Transverse colon (tissue), 3 donors: ENCODE measurements at regions not wholly inside any gene's neighbourhood (a gene's known extent, or its start where the extent isn't known, plus 50 kb on each side); places are given as distances from the start of the nearest gene placed in this dataset.

Experiments used
- CTCF ChIP-seq, 5 experiments: fragments of 200-600 bp in 3 of 5; fragments of 450-650 bp in 2 of 5; sonication (generic) in 3 of 5; IDR thresholded peaks; 1 replicate in 2 of 5; 2 replicates in 3 of 5; pipeline ENCODE4 v1.5.1; 2016 to 2017; ENCODE audit warnings: antibody characterized with exemption in 5 of 5, inconsistent platforms in 3 of 5, mild to moderate bottlenecking in 2 of 5, moderate library complexity in 1 of 5
- POLR2A ChIP-seq: fragments of 450-650 bp; IDR thresholded peaks from one replicate; pipeline ENCODE4 v1.6.1; 2016; ENCODE audit warnings: antibody characterized with exemption, mild to moderate bottlenecking, moderate library complexity

DNA sequence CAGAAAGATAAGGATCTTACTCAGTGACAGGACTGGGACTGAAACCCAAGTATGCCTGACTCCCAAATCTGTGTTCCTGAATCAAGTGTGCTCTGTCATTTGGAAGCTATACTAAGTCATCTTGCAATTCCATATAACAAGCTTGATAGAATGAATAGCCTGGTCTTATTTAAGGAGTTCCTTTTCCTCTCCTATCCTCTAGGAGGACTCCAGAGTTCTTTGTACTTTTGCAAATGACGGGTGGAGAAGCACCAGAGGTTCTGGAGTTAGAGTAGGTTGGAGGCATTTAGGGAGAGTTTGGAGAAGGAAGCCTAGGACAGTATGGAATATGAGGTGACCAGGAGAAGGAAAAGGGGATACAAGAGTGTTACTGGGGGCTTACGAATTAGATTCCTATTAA lies 92.9 kb upstream of the RCN1 start:
- TF ChIP-seq CTCF (IDR thresholded peaks at IDR 0.05) (no peak), POLR2A (no peak)
